ENCODE measurements at regions not wholly inside any gene's neighbourhood (a gene's known extent, or its start where the extent isn't known, plus 50 kb on each side); places are given as distances from the start of the nearest gene placed in this dataset.

GRCh38 chr4:24645765-24646550 lies 61.6 kb upstream of the DHX15 start:
- H3K27ac Mint-ChIP-seq, result no peak overlapping the region
- no peaks in the 10 kb centered on the region for H3K4me1 ChIP-seq (ENCODE audit: control insufficient read depth, insufficient read depth, low read length, poor library complexity, severe bottlenecking)
- no peak overlapping the region for H3K4me3 Mint-ChIP-seq
- peaks cover 2% of the 10 kb centered on the region for H3K27me3 ChIP-seq (ENCODE audit: control insufficient read depth, insufficient read depth, low read length)
- no peaks in the 10 kb centered on the region for H3K9me3 ChIP-seq (ENCODE audit: control insufficient read depth in 2 of 2, low read length in 2 of 2)
- no peaks in the 10 kb centered on the region for H3K9me3 Mint-ChIP-seq
- H3K36me3 Mint-ChIP-seq, result no peaks in the 10 kb centered on the region
- H3K27me3 Mint-ChIP-seq, result peaks cover 14% of the 10 kb centered on the region
- no peak overlapping the region for H3K4me3 ChIP-seq (ENCODE audit: low read depth, low read length)
- no peaks in the 10 kb centered on the region for H3K4me1 Mint-ChIP-seq
- H3K27ac ChIP-seq (ENCODE audit: insufficient read depth, low read length, poor library complexity, severe bottlenecking), result no peak overlapping the region
- ATAC-seq (ENCODE audit: low read depth in 2 of 2) (no peak), DNase-seq (no peak)
- H3K36me3 ChIP-seq (ENCODE audit: control insufficient read depth, insufficient read depth, low read length), result no peaks in the 10 kb centered on the region

GRCh38 chr4:24646798-24647460 lies 62.6 kb upstream of the DHX15 start:
- ATAC-seq (ENCODE audit: low read depth in 2 of 2), result no peak
- Mint-ChIP-seq H3K9me3 (no peaks in the 10 kb centered on the region), H3K27ac (no peak overlapping the region), H3K4me3 (no peak overlapping the region), H3K36me3 (no peaks in the 10 kb centered on the region), H3K27me3 (peaks cover 18% of the 10 kb centered on the region), H3K4me1 (no peaks in the 10 kb centered on the region)
- Histone ChIP-seq H3K27ac (ENCODE audit: insufficient read depth, low read length, poor library complexity, severe bottlenecking) (no peak overlapping the region), H3K4me1 (ENCODE audit: control insufficient read depth, insufficient read depth, low read length, poor library complexity, severe bottlenecking) (no peaks in the 10 kb centered on the region), H3K9me3 (ENCODE audit: control insufficient read depth in 2 of 2, low read length in 2 of 2) (no peaks in the 10 kb centered on the region), H3K36me3 (ENCODE audit: control insufficient read depth, insufficient read depth, low read length) (no peaks in the 10 kb centered on the region), H3K4me3 (ENCODE audit: low read depth, low read length) (no peak overlapping the region), H3K27me3 (ENCODE audit: control insufficient read depth, insufficient read depth, low read length) (peaks cover 2% of the 10 kb centered on the region)
- DNase-seq, result no peak

GRCh38 chr4:24650849-24651640 lies 66.7 kb upstream of the DHX15 start:
- H3K27ac Mint-ChIP-seq, result no peak overlapping the region
- no peaks in the 10 kb centered on the region for H3K9me3 Mint-ChIP-seq
- H3K27me3 Mint-ChIP-seq, result peaks cover 17% of the 10 kb centered on the region
- ATAC-seq (ENCODE audit: low read depth in 2 of 2) (no peak), DNase-seq (no peak)
- no peaks in the 10 kb centered on the region for H3K9me3 ChIP-seq (ENCODE audit: control insufficient read depth in 2 of 2, low read length in 2 of 2)
- H3K27ac ChIP-seq (ENCODE audit: insufficient read depth, low read length, poor library complexity, severe bottlenecking), result no peak overlapping the region
- no peaks in the 10 kb centered on the region for H3K4me1 Mint-ChIP-seq
- H3K4me3 ChIP-seq (ENCODE audit: low read depth, low read length), result no peak overlapping the region
- no peaks in the 10 kb centered on the region for H3K27me3 ChIP-seq (ENCODE audit: control insufficient read depth, insufficient read depth, low read length)
- no peaks in the 10 kb centered on the region for H3K36me3 ChIP-seq (ENCODE audit: control insufficient read depth, insufficient read depth, low read length)
- H3K4me3 Mint-ChIP-seq, result no peak overlapping the region
- no peaks in the 10 kb centered on the region for H3K36me3 Mint-ChIP-seq
- H3K4me1 ChIP-seq (ENCODE audit: control insufficient read depth, insufficient read depth, low read length, poor library complexity, severe bottlenecking), result no peaks in the 10 kb centered on the region

DNA sequence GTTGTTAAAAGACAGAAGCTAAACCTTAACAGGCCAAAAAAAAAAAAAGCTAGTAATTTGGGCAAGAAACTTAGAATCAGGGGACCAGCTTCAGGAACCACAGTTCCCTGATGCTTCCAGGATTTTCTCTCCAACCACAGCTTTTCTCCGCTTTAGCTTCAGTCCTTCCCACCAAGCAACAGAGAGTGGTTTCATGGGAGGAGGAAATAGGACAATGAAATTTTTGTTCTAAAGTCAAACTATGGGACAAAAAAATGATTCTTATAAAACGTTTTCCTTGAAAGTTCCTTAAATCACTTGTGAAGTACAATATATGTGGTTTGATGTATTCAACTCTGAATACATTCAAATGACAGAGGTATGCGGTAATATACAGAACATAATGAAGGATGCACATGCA lies 71.0 kb upstream of the DHX15 start:
- H3K27ac Mint-ChIP-seq, result no peak overlapping the region
- no peaks in the 10 kb centered on the region for H3K36me3 Mint-ChIP-seq
- DNase-seq (no peak), ATAC-seq (ENCODE audit: low read depth in 2 of 2) (no peak)
- no peak overlapping the region for H3K4me3 Mint-ChIP-seq
- no peaks in the 10 kb centered on the region for H3K36me3 ChIP-seq (ENCODE audit: control insufficient read depth, insufficient read depth, low read length)
- H3K4me1 ChIP-seq (ENCODE audit: control insufficient read depth, insufficient read depth, low read length, poor library complexity, severe bottlenecking), result no peaks in the 10 kb centered on the region
- peaks cover 22% of the 10 kb centered on the region for H3K27me3 Mint-ChIP-seq
- peaks cover 0 to 3% (median 0%) of the 10 kb centered on the region in 4 donors for H3K4me1 Mint-ChIP-seq
- H3K9me3 Mint-ChIP-seq, result no peaks in the 10 kb centered on the region
- H3K27me3 ChIP-seq (ENCODE audit: control insufficient read depth, insufficient read depth, low read length), result no peaks in the 10 kb centered on the region
- no peak overlapping the region for H3K27ac ChIP-seq (ENCODE audit: insufficient read depth, low read length, poor library complexity, severe bottlenecking)
- no peaks in the 10 kb centered on the region for H3K9me3 ChIP-seq (ENCODE audit: control insufficient read depth in 2 of 2, low read length in 2 of 2)
- no peak overlapping the region for H3K4me3 ChIP-seq (ENCODE audit: low read depth, low read length)

DNA sequence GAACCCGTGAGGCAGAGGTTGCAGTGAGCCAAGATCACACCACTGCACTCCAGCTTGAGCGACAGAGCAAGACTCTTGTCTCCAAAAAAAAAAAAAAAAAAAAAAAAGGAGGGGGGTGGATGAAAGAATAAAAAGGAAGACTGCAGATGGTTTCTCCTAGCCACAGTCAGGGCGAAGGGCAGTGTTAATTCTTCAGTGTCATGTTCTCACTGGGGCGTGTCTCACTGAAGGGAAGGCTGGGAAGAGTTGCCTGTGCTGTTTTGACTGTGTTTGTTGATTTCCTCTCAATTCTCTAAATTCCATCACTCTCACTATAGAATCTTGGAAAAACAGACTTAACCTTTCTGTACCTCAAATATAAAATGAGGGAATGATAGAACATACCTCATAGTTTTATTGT lies 71.6 kb upstream of the DHX15 start:
- no peaks in the 10 kb centered on the region for H3K9me3 ChIP-seq (ENCODE audit: control insufficient read depth in 2 of 2, low read length in 2 of 2)

GRCh38 chr4:24656906-24657305 lies 72.6 kb upstream of the DHX15 start:
- H3K36me3 ChIP-seq (ENCODE audit: control insufficient read depth, insufficient read depth, low read length), result no peaks in the 10 kb centered on the region
- Mint-ChIP-seq H3K9me3 (no peaks in the 10 kb centered on the region), H3K36me3 (no peaks in the 10 kb centered on the region), H3K4me1 (peaks cover 0 to 3% (median 0%) of the 10 kb centered on the region in 4 donors), H3K4me3 (no peak overlapping the region), H3K27ac (no peak overlapping the region), H3K27me3 (peaks cover 19% of the 10 kb centered on the region)
- no peaks in the 10 kb centered on the region for H3K9me3 ChIP-seq (ENCODE audit: control insufficient read depth in 2 of 2, low read length in 2 of 2)
- ATAC-seq (ENCODE audit: low read depth in 2 of 2), result no peak
- no peaks in the 10 kb centered on the region for H3K27me3 ChIP-seq (ENCODE audit: control insufficient read depth, insufficient read depth, low read length)
- H3K4me3 ChIP-seq (ENCODE audit: low read depth, low read length), result no peak overlapping the region
- no peaks in the 10 kb centered on the region for H3K4me1 ChIP-seq (ENCODE audit: control insufficient read depth, insufficient read depth, low read length, poor library complexity, severe bottlenecking)
- no peak overlapping the region for H3K27ac ChIP-seq (ENCODE audit: insufficient read depth, low read length, poor library complexity, severe bottlenecking)
- DNase-seq, result no peak

More for the DNA sequence above, 71.6 kb upstream of the DHX15 start:
- Histone ChIP-seq H3K27me3 (ENCODE audit: control insufficient read depth, insufficient read depth, low read length) (no peaks in the 10 kb centered on the region), H3K4me3 (ENCODE audit: low read depth, low read length) (no peak overlapping the region), H3K27ac (ENCODE audit: insufficient read depth, low read length, poor library complexity, severe bottlenecking) (no peak overlapping the region), H3K4me1 (ENCODE audit: control insufficient read depth, insufficient read depth, low read length, poor library complexity, severe bottlenecking) (no peaks in the 10 kb centered on the region), H3K36me3 (ENCODE audit: control insufficient read depth, insufficient read depth, low read length) (no peaks in the 10 kb centered on the region)
- no peaks in the 10 kb centered on the region for H3K9me3 Mint-ChIP-seq
- H3K4me3 Mint-ChIP-seq, result no peak overlapping the region
- H3K4me1 Mint-ChIP-seq, result peaks cover 0 to 3% (median 0%) of the 10 kb centered on the region in 4 donors
- ATAC-seq (ENCODE audit: low read depth in 2 of 2) (no peak), DNase-seq (no peak)
- H3K27ac Mint-ChIP-seq, result no peak overlapping the region
- H3K36me3 Mint-ChIP-seq, result no peaks in the 10 kb centered on the region
- peaks cover 23% of the 10 kb centered on the region for H3K27me3 Mint-ChIP-seq

- no peak overlapping the region for H3K4me3 ChIP-seq (ENCODE audit: low read depth, low read length)
- Mint-ChIP-seq H3K36me3 (no peaks in the 10 kb centered on the region), H3K27ac (peak overlapping the region in 1 of 3 donors; percentile 2), H3K4me1 (peaks cover 0 to 3% (median 0%) of the 10 kb centered on the region in 4 donors), H3K4me3 (no peak overlapping the region), H3K27me3 (peaks cover 16% of the 10 kb centered on the region), H3K9me3 (no peaks in the 10 kb centered on the region)
- H3K4me1 ChIP-seq (ENCODE audit: control insufficient read depth, insufficient read depth, low read length, poor library complexity, severe bottlenecking), result no peaks in the 10 kb centered on the region
- no peak overlapping the region for H3K27ac ChIP-seq (ENCODE audit: insufficient read depth, low read length, poor library complexity, severe bottlenecking)
- no peaks in the 10 kb centered on the region for H3K36me3 ChIP-seq (ENCODE audit: control insufficient read depth, insufficient read depth, low read length)
- H3K27me3 ChIP-seq (ENCODE audit: control insufficient read depth, insufficient read depth, low read length), result no peaks in the 10 kb centered on the region
- ATAC-seq (ENCODE audit: low read depth in 2 of 2) (no peak), DNase-seq (no peak)
- H3K9me3 ChIP-seq (ENCODE audit: control insufficient read depth in 2 of 2, low read length in 2 of 2), result no peaks in the 10 kb centered on the region
Measured at GRCh38 chr4:24657768-24658617, 73.6 kb upstream of the DHX15 start.
